B cell (primary cell): ENCODE measurements at regions not wholly inside any gene's neighbourhood (a gene's known extent, or its start where the extent isn't known, plus 50 kb on each side); places are given as distances from the start of the nearest gene placed in this dataset.

Experiments
- ATAC-seq: fragments of 200-7000 bp; cut with Tn5 transposase; one replicate; pipeline ENCODE4 v1.10.0; 2021; ENCODE audit warnings: low read depth, mild to moderate bottlenecking, moderate number of reproducible peaks, moderate library complexity
- CTCF ChIA-PET: fragments of 350-600 bp; sonication (Branson Sonifier 250); formaldehyde crosslinking; loops from one replicate; lab custom pipeline; 2021; ENCODE audit warnings: antibody characterized with exemption, inconsistent platforms; lab: Charles Lee
- POLR2A ChIA-PET: fragments of 350-600 bp; sonication (Branson Sonifier 250); formaldehyde crosslinking; loops from one replicate; lab custom pipeline; 2021; ENCODE audit warnings: antibody characterized with exemption; lab: Charles Lee
- DNase-seq: peaks from one replicate; pipeline ENCODE4 v3.0.0; 2013
- H2AFZ ChIP-seq: 2 replicates; pipeline ENCODE4 v1.6.1; 2012; ENCODE audit warnings: mild to moderate bottlenecking, low read depth, low read length; ENCODE audit not compliant: insufficient read depth, poor library complexity, severe bottlenecking
- H3K27ac ChIP-seq, 2 donors: 1 replicate in 1 of 2; 2 replicates in 1 of 2; pipeline ENCODE4 v1.5.1; 2012 to 2013; ENCODE audit warnings: low read length in 2 of 2, mild to moderate bottlenecking in 2 of 2, moderate library complexity in 1 of 2
- H3K27me3 ChIP-seq, 4 experiments: fragments of 200-600 bp in 1 of 4; sonication (generic) in 1 of 4; replicated peaks in 1 of 4; 1 replicate in 2 of 4; 2 replicates in 2 of 4; pipeline versions ENCODE4 v1.6.1 to v1.7.0; 2013 to 2016; ENCODE audit warnings: low read length in 3 of 4, mild to moderate bottlenecking in 2 of 4, mixed read lengths in 1 of 4, moderate library complexity in 1 of 4; ENCODE audit not compliant: insufficient read depth in 4 of 4, control insufficient read depth in 3 of 4; ENCODE audit errors: control extremely low read depth in 1 of 4
- H3K36me3 ChIP-seq, 2 experiments: replicated peaks in 1 of 2; 1 replicate in 1 of 2; 2 replicates in 1 of 2; pipeline versions ENCODE4 v1.6.1 to v1.7.1; 2013; ENCODE audit warnings: low read length in 1 of 2; ENCODE audit not compliant: insufficient read depth in 2 of 2, control insufficient read depth in 1 of 2; ENCODE audit errors: control extremely low read depth in 1 of 2, extremely low read depth in 1 of 2
- H3K4me1 ChIP-seq, 2 donors: fragments of 200-600 bp in 1 of 2; sonication (generic) in 1 of 2; 1 replicate in 1 of 2; 2 replicates in 1 of 2; pipeline versions ENCODE4 v1.5.1 to v1.6.1; 2013 to 2017; ENCODE audit warnings: low read length in 2 of 2; ENCODE audit not compliant: control insufficient read depth in 2 of 2, insufficient read depth in 2 of 2
- H3K4me2 ChIP-seq: replicated peaks from 2 replicates; pipeline ENCODE3; 2012; ENCODE audit warnings: mild to moderate bottlenecking, low read depth, low read length; ENCODE audit not compliant: poor library complexity, severe bottlenecking
- H3K4me3 ChIP-seq, 5 experiments: fragments of 200-600 bp in 1 of 5; sonication (generic) in 1 of 5; 1 replicate in 3 of 5; 2 replicates in 2 of 5; pipeline versions ENCODE4 v1.5.1 to v1.7.0; 2011 to 2016; ENCODE audit warnings: low read length in 4 of 5, mild to moderate bottlenecking in 4 of 5, low read depth in 2 of 5, control low read depth in 1 of 5, moderate library complexity in 1 of 5; ENCODE audit not compliant: insufficient read depth in 1 of 5; ENCODE audit errors: control extremely low read depth in 1 of 5, extremely low read depth in 1 of 5
- H3K79me2 ChIP-seq: fragments of 200-600 bp; sonication (generic); one replicate; pipeline ENCODE4 v1.6.0; 2016; ENCODE audit warnings: low read length; ENCODE audit not compliant: control insufficient read depth, insufficient read depth
- H3K9ac ChIP-seq: fragments of 200-600 bp; sonication (generic); 2 replicates; pipeline ENCODE4 v1.6.1; 2017; ENCODE audit warnings: mild to moderate bottlenecking, low read length, moderate library complexity
- H3K9me3 ChIP-seq, 3 donors: one replicate each; pipeline versions ENCODE4 v1.6.1 to v1.7.1; 2013; ENCODE audit warnings: low read length in 2 of 3; ENCODE audit not compliant: control insufficient read depth in 2 of 3, insufficient read depth in 1 of 3; ENCODE audit errors: control extremely low read depth in 1 of 3
- H4K20me1 ChIP-seq: 2 replicates; pipeline ENCODE4 v1.6.0; 2012; ENCODE audit warnings: mild to moderate bottlenecking, low read length; ENCODE audit not compliant: insufficient read depth, control insufficient read depth, poor library complexity, severe bottlenecking
- H3K27ac Mint-ChIP-seq: one replicate; pipeline ENCODE4 v1.8.0; 2021; ENCODE audit warnings: mixed read lengths
- H3K27me3 Mint-ChIP-seq: one replicate; pipeline ENCODE4 v1.8.0; 2021; ENCODE audit warnings: mixed read lengths
- H3K4me1 Mint-ChIP-seq: one replicate; pipeline ENCODE4 v1.8.0; 2021; ENCODE audit warnings: mixed read lengths
- H3K4me3 Mint-ChIP-seq: one replicate; pipeline ENCODE4 v1.8.0; 2021; ENCODE audit warnings: mixed read lengths
- H3K9me3 Mint-ChIP-seq: one replicate; pipeline ENCODE4 v1.8.0; 2022; ENCODE audit warnings: mixed read lengths; ENCODE audit not compliant: insufficient read depth
- EZH2 ChIP-seq: IDR thresholded peaks from 2 replicates; pipeline ENCODE4 v1.6.1; 2012; ENCODE audit warnings: borderline replicate concordance, low read depth, mild to moderate bottlenecking, moderate library complexity, low read length; ENCODE audit not compliant: insufficient read depth, poor library complexity, severe bottlenecking
- WGBS: methylation state at CpG from one replicate; pipeline ENCODE4 v1.1.5; 2013; ENCODE audit warnings: missing lambda C conversion rate; ENCODE audit not compliant: insufficient coverage; 5-methylcytosine and 5-hydroxymethylcytosine counted together
- intact Hi-C: fragments of 100-400 bp; cut with micrococcal nuclease; formaldehyde crosslinking; loops from one replicate; pipeline ENCODE4 v1.10.0; 2022
- TF ChIP-seq, protein P1 (sequence below): fragments of 200-600 bp; IDR thresholded peaks from one replicate; pipeline ENCODE4 v1.8.0; 2022; ENCODE audit warnings: antibody characterized with exemption, mild to moderate bottlenecking

DNA sequence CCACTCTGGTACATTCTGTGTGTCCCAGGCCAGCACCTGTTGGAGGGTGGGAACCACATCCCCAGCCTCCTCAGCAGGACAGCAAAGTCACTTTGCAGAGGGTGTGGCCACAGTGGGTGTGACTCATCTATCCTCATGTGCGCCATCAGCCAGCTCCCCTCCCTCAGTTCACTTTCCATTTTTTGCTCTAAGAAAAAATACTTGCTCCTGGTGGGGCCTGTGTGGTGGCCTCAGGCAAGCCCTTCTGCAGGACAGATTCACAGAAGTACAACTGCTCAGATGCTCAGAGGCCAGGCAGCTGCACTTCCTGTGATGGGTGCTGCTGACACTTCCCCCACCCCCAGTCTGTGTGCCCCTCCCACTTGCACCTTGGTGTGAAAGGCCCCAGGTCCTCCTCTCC lies 78.3 kb upstream of the ALDH1L1 start:
- Mint-ChIP-seq H3K9me3 (no peaks in the 10 kb centered on the region), H3K27me3 (peaks cover 20% of the 10 kb centered on the region), H3K4me1 (no peaks in the 10 kb centered on the region), H3K27ac (no peak overlapping the region), H3K4me3 (no peak overlapping the region)
- no peaks in the 10 kb centered on the region for H3K9me3 ChIP-seq
- WGBS = 100% methylated on average over 1 of the region's 1 CpG
- H3K9ac ChIP-seq = no peak overlapping the region
- H3K4me3 ChIP-seq = no peak overlapping the region
- H3K36me3 ChIP-seq = no peaks in the 10 kb centered on the region
- peaks cover 0 to 3% (median 0%) of the 10 kb centered on the region in 4 experiments for H3K27me3 ChIP-seq
- H3K27ac ChIP-seq = no peak overlapping the region
- TF ChIP-seq EZH2 = no peak
- TF ChIP-seq, protein P1, sequence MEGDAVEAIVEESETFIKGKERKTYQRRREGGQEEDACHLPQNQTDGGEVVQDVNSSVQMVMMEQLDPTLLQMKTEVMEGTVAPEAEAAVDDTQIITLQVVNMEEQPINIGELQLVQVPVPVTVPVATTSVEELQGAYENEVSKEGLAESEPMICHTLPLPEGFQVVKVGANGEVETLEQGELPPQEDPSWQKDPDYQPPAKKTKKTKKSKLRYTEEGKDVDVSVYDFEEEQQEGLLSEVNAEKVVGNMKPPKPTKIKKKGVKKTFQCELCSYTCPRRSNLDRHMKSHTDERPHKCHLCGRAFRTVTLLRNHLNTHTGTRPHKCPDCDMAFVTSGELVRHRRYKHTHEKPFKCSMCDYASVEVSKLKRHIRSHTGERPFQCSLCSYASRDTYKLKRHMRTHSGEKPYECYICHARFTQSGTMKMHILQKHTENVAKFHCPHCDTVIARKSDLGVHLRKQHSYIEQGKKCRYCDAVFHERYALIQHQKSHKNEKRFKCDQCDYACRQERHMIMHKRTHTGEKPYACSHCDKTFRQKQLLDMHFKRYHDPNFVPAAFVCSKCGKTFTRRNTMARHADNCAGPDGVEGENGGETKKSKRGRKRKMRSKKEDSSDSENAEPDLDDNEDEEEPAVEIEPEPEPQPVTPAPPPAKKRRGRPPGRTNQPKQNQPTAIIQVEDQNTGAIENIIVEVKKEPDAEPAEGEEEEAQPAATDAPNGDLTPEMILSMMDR = no peak
- H2AFZ ChIP-seq = no peak overlapping the region
- H3K4me2 ChIP-seq = no peak overlapping the region
- no peaks in the 10 kb centered on the region for H3K4me1 ChIP-seq
- ATAC-seq (no peak), DNase-seq (no peak)
- ChIA-PET CTCF (no interaction called here), POLR2A (no interaction called here)
- H4K20me1 ChIP-seq = no peaks in the 10 kb centered on the region
- intact Hi-C loops = no loop called here
- no peaks in the 10 kb centered on the region for H3K79me2 ChIP-seq

DNA sequence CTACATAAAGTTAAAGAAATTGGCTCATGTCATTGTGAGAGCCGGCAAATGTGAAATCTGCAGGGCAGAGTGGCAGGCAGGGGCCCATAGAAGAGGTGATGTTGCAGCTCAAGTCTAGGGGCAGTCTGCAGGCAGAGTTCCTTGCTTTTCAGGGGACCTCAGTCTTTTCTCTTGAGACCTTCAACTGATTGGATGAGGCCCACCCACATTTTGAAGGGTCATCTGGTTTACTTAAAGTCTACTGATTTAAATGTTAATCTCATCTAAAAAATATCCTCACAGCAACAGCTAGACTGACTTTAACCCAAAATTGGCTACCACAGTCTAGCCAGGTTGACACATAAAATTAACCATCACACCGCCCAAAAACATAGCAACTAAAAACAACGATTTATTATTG lies 77.6 kb upstream of the ALDH1L1 start:
- Histone ChIP-seq H2AFZ (no peak overlapping the region), H3K27ac (no peak overlapping the region), H3K9me3 (no peaks in the 10 kb centered on the region), H3K9ac (no peak overlapping the region), H3K27me3 (no peaks in the 10 kb centered on the region), H4K20me1 (no peaks in the 10 kb centered on the region), H3K4me3 (no peak overlapping the region), H3K36me3 (no peaks in the 10 kb centered on the region), H3K4me2 (no peak overlapping the region), H3K79me2 (no peaks in the 10 kb centered on the region), H3K4me1 (no peaks in the 10 kb centered on the region)
- Mint-ChIP-seq H3K27me3 (peaks cover 18% of the 10 kb centered on the region), H3K4me3 (no peak overlapping the region), H3K27ac (no peak overlapping the region), H3K4me1 (no peaks in the 10 kb centered on the region), H3K9me3 (no peaks in the 10 kb centered on the region)
- WGBS = 100% methylated on average over 1 of the region's 3 CpGs
- POLR2A ChIA-PET = no interaction called here
- TF ChIP-seq EZH2 = no peak
- TF ChIP-seq, protein P1 = no peak
- intact Hi-C loops = no loop called here
- ATAC-seq (no peak), DNase-seq (no peak)
- CTCF ChIA-PET = no interaction called here
